Cardiac muscle cell (in vitro differentiated cells and primary cell): ENCODE measurements at regions not wholly inside any gene's neighbourhood (a gene's known extent, or its start where the extent isn't known, plus 50 kb on each side); places are given as distances from the start of the nearest gene placed in this dataset.
"Not testable (repeated sequence)": the region's sequence is repeated elsewhere in the genome, so short reads cannot be mapped to it uniquely, and the experiment has no call there.

ENCODE experiments used
- DNase-seq, 2 donors: peaks; one replicate each; pipeline versions ENCODE4 v3.0.0 to v3.0.0-alpha.2; 2010 to 2017; ENCODE audit warnings: low read depth in 1 of 2, low spot score in 1 of 2
- H3K27ac ChIP-seq: fragments of 200-600 bp; sonication (generic); 2 replicates; pipeline ENCODE4 v1.5.1; 2016
- H3K27me3 ChIP-seq: fragments of 200-600 bp; sonication (generic); 2 replicates; pipeline ENCODE4 v1.6.0; 2016; ENCODE audit warnings: control low read depth
- H3K36me3 ChIP-seq: fragments of 200-600 bp; sonication (generic); 2 replicates; pipeline ENCODE4 v1.5.1; 2016; ENCODE audit warnings: control low read depth
- H3K4me1 ChIP-seq: fragments of 200-600 bp; sonication (generic); 2 replicates; pipeline ENCODE4 v1.8.1; 2017; ENCODE audit warnings: low read depth, mild to moderate bottlenecking, mixed run types
- H3K4me3 ChIP-seq: fragments of 200-600 bp; sonication (generic); 2 replicates; pipeline ENCODE4 v1.5.1; 2016; ENCODE audit warnings: mild to moderate bottlenecking
- H3K9me3 ChIP-seq: fragments of 200-600 bp; sonication (generic); 2 replicates; pipeline ENCODE4 v1.5.1; 2017; ENCODE audit warnings: low read depth, mild to moderate bottlenecking, control low read depth
- TF ChIP-seq, protein P1 (sequence below): IDR thresholded peaks from 2 replicates; pipeline ENCODE4 v1.5.1; 2012; ENCODE audit warnings: low read depth, mild to moderate bottlenecking, low read length

DNA sequence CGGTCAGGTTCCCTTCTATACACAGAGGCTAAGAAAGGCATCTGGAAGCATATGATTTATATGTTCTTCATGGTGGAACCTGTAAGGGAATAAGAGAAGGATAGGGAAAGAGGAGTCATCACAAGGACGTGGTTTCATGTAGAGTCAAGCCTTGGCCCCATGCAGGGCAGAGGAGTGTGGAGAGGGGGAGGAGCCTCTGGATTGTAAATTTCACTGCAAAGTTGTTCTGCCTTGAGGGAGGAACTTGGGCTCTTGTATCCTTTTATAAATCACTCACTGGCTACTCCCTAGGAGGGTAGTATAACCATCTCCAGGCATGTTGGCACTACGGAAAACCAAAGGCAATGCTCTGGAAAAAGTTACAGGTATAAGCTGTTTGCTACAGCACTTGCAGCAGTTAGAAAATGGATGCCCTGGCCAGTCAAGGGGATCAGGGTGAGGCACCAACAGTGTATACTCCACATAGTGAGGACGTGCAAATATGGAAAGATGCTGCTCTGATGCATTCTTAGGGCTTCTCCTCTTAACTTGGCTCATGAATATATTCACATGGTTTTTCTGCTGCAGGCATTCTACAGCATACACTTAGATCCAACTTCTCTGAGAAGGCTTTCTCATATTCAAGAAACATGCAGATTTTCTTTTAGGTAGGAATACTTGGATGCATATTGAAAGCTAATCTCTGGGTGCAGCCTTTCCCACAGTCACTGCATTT lies 60.3 kb upstream of the ZNF81 start:
- H3K27ac ChIP-seq: no peak overlapping the region
- H3K4me1 ChIP-seq: no peaks in the 10 kb centered on the region
- TF ChIP-seq, protein P1, sequence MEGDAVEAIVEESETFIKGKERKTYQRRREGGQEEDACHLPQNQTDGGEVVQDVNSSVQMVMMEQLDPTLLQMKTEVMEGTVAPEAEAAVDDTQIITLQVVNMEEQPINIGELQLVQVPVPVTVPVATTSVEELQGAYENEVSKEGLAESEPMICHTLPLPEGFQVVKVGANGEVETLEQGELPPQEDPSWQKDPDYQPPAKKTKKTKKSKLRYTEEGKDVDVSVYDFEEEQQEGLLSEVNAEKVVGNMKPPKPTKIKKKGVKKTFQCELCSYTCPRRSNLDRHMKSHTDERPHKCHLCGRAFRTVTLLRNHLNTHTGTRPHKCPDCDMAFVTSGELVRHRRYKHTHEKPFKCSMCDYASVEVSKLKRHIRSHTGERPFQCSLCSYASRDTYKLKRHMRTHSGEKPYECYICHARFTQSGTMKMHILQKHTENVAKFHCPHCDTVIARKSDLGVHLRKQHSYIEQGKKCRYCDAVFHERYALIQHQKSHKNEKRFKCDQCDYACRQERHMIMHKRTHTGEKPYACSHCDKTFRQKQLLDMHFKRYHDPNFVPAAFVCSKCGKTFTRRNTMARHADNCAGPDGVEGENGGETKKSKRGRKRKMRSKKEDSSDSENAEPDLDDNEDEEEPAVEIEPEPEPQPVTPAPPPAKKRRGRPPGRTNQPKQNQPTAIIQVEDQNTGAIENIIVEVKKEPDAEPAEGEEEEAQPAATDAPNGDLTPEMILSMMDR: no peak
- no peak for DNase-seq
- no peaks in the 10 kb centered on the region for H3K27me3 ChIP-seq
- H3K36me3 ChIP-seq: no peaks in the 10 kb centered on the region
- no peaks in the 10 kb centered on the region for H3K9me3 ChIP-seq
- no peak overlapping the region for H3K4me3 ChIP-seq

DNA sequence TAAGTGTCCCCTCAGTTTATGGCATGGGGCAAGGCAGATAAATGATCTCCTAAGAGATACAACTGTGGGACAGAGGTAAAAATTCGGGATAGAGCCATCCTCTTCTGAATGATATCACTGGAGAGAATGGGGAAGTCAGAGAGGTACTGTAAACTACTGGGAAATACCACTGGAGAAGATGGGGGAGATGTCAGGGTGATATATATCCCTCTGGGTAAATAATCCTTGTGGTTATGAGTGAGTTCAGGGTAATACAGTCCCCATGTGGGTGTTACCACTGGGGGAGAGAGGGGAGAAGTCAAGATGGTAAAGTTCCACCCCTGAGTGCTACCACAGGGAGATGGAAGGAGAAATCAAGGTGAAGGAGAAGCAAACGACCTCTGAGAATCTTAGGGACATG lies 63.9 kb upstream of the ZNF81 start:
- Histone ChIP-seq H3K9me3 (no peaks in the 10 kb centered on the region), H3K36me3 (no peaks in the 10 kb centered on the region), H3K4me3 (no peak overlapping the region), H3K27me3 (no peaks in the 10 kb centered on the region), H3K4me1 (no peaks in the 10 kb centered on the region), H3K27ac (no peak overlapping the region)
- DNase-seq: no peak
- TF ChIP-seq, protein P1: no peak

DNA sequence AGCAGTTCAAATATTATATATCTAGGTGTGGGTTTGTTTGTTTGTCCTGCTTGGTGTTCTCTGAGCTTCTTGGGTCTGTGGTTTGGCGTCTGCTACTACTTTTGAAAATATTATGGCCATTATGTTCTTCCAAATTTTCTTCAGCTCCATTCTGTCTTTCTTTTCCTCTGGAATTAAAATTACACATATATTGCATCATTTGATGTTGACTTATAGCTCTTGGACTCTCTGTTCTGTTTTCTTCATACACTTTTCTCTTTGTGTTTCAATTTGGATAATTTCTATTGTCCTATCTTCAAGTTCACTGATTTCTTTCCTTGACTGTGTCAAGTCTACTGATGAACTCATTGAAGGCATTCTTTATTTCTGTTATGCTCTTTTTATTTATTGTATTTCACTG lies 65.2 kb upstream of the ZNF81 start:
- no peaks in the 10 kb centered on the region for H3K36me3 ChIP-seq
- no peaks in the 10 kb centered on the region for H3K4me1 ChIP-seq
- H3K27ac ChIP-seq: no peak overlapping the region
- H3K27me3 ChIP-seq: no peaks in the 10 kb centered on the region
- H3K4me3 ChIP-seq: no peak overlapping the region
- no peaks in the 10 kb centered on the region for H3K9me3 ChIP-seq
- DNase-seq: no peak
- TF ChIP-seq, protein P1: no peak

DNA sequence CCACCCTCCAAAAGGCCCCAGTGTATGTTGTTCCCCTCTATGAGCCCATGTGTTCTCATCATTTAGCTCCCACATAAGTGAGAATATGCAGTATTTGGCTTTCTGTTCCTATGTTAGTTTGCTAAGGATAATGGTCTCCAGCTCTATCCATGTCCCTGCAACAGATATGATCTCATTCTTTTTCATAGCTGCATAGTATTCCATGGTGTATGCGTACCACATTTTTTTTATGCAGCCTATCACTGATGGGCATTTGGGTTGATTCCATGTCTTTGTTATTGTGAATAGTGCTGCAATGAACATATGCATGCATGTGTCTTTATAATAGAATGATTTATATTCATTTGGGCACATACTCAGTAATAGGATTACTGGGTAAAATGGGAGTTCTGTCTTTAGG lies 73.9 kb upstream of the ZNF81 start:
- not testable (repeated sequence) for H3K9me3 ChIP-seq, DNase-seq, H3K4me3 ChIP-seq, H3K27me3 ChIP-seq, H3K36me3 ChIP-seq, H3K4me1 ChIP-seq, H3K27ac ChIP-seq

DNA sequence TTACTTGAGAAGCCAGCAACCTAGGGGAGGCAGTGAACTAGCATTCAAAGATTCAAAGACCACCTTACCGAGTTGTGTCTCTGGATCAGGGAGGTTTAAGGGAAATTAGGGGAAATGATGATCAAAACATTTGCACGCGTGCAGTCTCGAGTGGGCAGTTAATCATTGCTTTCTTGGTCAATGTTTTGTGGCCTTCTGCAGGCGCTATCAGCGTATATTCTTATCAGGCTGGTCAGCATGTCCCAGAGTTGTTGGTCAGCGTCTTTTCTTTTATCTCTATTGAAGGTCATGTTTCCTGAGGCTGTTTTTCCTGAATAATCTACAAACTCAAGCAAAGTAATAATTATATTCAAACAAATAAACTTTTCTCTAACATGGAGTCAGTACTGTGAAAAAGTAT lies 84.0 kb upstream of the ZNF81 start:
- H3K4me3 ChIP-seq: no peak overlapping the region
- no peaks in the 10 kb centered on the region for H3K27me3 ChIP-seq
- no peaks in the 10 kb centered on the region for H3K9me3 ChIP-seq
- H3K4me1 ChIP-seq: no peaks in the 10 kb centered on the region
- no peak for DNase-seq
- H3K27ac ChIP-seq: no peak overlapping the region
- H3K36me3 ChIP-seq: no peaks in the 10 kb centered on the region
- TF ChIP-seq, protein P1: no peak

DNA sequence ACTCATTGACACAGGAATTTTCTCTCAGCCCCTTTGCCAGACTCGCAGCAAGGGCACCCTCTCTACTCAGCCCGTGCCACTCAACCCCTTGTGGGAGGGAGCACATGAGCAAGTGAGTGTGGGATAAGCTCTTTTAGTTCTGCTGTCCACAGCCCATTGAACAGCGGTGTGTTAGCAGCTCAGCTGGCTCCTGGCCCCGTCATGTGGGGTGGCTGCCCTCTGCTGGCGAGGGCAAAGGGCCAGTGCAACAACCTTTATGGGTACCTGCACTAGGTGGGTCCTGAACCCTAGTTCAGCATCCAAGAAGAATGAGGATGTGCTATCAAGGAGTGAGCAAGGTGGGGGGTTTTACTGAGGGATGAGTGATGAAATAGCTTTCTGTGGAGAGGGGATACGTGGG lies 85.0 kb upstream of the ZNF81 start:
- Histone ChIP-seq H3K9me3 (no peaks in the 10 kb centered on the region), H3K4me3 (no peak overlapping the region), H3K36me3 (no peaks in the 10 kb centered on the region), H3K27me3 (no peaks in the 10 kb centered on the region), H3K4me1 (no peaks in the 10 kb centered on the region), H3K27ac (no peak overlapping the region)
- DNase-seq: peak; percentile 60 to 65
- TF ChIP-seq, protein P1: peak; percentile 54
